ENCODE measurements at regions not wholly inside any gene's neighbourhood (a gene's known extent, or its start where the extent isn't known, plus 50 kb on each side); places are given as distances from the start of the nearest gene placed in this dataset.

- DNase-seq, result no peak
Observed at GRCh38 chr21:17462276-17462981, 50.4 kb upstream of the CXADR start.

More at GRCh38 chr21:17462276-17462981, 50.4 kb upstream of the CXADR start:
- no peak for TF ChIP-seq CTCF (IDR thresholded peaks at IDR 0.05; ENCODE audit: borderline replicate concordance, extremely low read depth, insufficient read depth)
- no peak for FAIRE-seq
- Histone ChIP-seq H3K4me3 (ENCODE audit: low read length in 3 of 3) (no peak overlapping the region), H3K4me1 (ENCODE audit: control insufficient read depth in 2 of 3, insufficient read depth in 2 of 3, low read depth in 1 of 3, low read length in 3 of 3) (no peaks in the 10 kb centered on the region), H3K9me3 (ENCODE audit: control insufficient read depth in 2 of 3, insufficient read depth in 1 of 3, low read length in 3 of 3) (no peaks in the 10 kb centered on the region), H3K27ac (ENCODE audit: low read depth in 2 of 2, low read length in 2 of 2) (no peak overlapping the region), H3K36me3 (ENCODE audit: control insufficient read depth in 2 of 3, insufficient read depth in 3 of 3, low read length in 3 of 3) (no peaks in the 10 kb centered on the region), H3K9ac (ENCODE audit: low read length in 3 of 3) (no peak overlapping the region), H3K27me3 (ENCODE audit: control insufficient read depth, insufficient read depth, low read length) (no peaks in the 10 kb centered on the region)
- intact Hi-C loops (cut with DNase I), result no loop called here

Small RNAs in the stretch of these regions (microRNA-seq; reads per million reads assigned to microRNA genes)
- gene MIR125B2, result 449 reads per million, percentile 73 among the genes with 10 or more reads in this experiment
- gene MIR99A, result 74,029 reads per million, percentile 99 among the genes with 10 or more reads in this experiment
- gene MIRLET7C, result 9,956 reads per million, percentile 94 among the genes with 10 or more reads in this experiment
